ENCODE measurements at regions not wholly inside any gene's neighbourhood (a gene's known extent, or its start where the extent isn't known, plus 50 kb on each side); places are given as distances from the start of the nearest gene placed in this dataset.

DNA sequence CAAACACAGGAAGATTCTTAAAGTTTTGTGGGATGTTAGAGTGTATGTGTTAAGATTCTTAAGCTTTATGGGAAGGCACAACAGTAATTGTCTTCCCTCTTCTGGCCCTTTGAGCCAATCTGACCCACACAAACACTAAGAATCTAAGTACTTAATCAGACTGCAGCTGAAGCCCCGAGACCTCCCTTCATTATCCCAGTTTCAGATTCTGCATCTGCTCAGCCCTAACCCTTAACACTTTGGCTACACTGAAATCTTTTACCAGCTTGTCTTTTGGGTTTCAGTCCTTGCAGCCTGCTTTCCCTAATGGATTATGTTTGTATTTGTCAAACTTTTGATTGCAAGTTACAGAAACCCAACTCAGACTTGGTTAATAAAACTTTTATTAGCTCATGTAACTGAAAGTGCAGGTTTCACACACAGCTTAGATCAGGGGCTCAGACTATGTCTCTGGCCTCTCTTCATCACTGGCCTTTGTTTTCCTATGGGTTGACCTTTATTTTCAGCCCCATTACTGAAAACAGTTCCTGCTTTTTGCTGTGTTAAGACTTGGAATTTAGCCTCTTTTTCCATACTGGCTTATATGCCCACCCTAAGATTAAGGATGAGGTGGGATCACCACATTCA, 71.5 kb downstream of the COX7C start:
- no peaks in the 10 kb centered on the region for H3K9me3 Mint-ChIP-seq (ENCODE audit: insufficient read depth)
- no peak overlapping the region for H3K27ac Mint-ChIP-seq
- H3K79me2 ChIP-seq (ENCODE audit: control insufficient read depth, insufficient read depth, low read length): no peaks in the 10 kb centered on the region
- no peaks in the 10 kb centered on the region for H3K9me3 ChIP-seq (ENCODE audit: control extremely low read depth in 1 of 3, control insufficient read depth in 2 of 3, insufficient read depth in 1 of 3, low read length in 2 of 3)
- DNase-seq (no peak), ATAC-seq (ENCODE audit: low read depth) (no peak)
- intact Hi-C loops (cut with micrococcal nuclease): no loop called here
- H4K20me1 ChIP-seq (ENCODE audit: control insufficient read depth, insufficient read depth, low read length, poor library complexity, severe bottlenecking): no peaks in the 10 kb centered on the region
- WGBS (ENCODE audit: insufficient coverage): 88% methylated on average over 1 of the region's 1 CpG
- POLR2A ChIA-PET: no interaction called here
- CTCF ChIA-PET: interaction anchor here (1.5 to 1.6 kb wide), 2 partner anchors 10 to 14 kb away, joined by 4 to 5 read pairs; no protein-coding TSS in a partner anchor
- H3K4me3 ChIP-seq (ENCODE audit: control extremely low read depth in 1 of 5, extremely low read depth in 1 of 5, insufficient read depth in 1 of 5, low read depth in 2 of 5, low read length in 4 of 5): no peak overlapping the region
- H3K4me2 ChIP-seq (replicated peaks; ENCODE audit: low read depth, low read length, poor library complexity, severe bottlenecking): no peak overlapping the region
- no peaks in the 10 kb centered on the region for H3K36me3 ChIP-seq (replicated peaks in 1 of 2; ENCODE audit: control extremely low read depth in 1 of 2, control insufficient read depth in 1 of 2, extremely low read depth in 1 of 2, insufficient read depth in 2 of 2, low read length in 1 of 2)
- H3K27me3 Mint-ChIP-seq: no peaks in the 10 kb centered on the region
- H3K9ac ChIP-seq (ENCODE audit: low read length): no peak overlapping the region
- H2AFZ ChIP-seq (ENCODE audit: insufficient read depth, low read depth, low read length, poor library complexity, severe bottlenecking): no peak overlapping the region
- no peaks in the 10 kb centered on the region for H3K27me3 ChIP-seq (replicated peaks in 1 of 4; ENCODE audit: control extremely low read depth in 1 of 4, control insufficient read depth in 3 of 4, insufficient read depth in 4 of 4, low read length in 3 of 4)
- TF ChIP-seq EZH2 (IDR thresholded peaks at IDR 0.05; ENCODE audit: borderline replicate concordance, insufficient read depth, low read depth, low read length, poor library complexity, severe bottlenecking): no peak
- TF ChIP-seq, protein P1, sequence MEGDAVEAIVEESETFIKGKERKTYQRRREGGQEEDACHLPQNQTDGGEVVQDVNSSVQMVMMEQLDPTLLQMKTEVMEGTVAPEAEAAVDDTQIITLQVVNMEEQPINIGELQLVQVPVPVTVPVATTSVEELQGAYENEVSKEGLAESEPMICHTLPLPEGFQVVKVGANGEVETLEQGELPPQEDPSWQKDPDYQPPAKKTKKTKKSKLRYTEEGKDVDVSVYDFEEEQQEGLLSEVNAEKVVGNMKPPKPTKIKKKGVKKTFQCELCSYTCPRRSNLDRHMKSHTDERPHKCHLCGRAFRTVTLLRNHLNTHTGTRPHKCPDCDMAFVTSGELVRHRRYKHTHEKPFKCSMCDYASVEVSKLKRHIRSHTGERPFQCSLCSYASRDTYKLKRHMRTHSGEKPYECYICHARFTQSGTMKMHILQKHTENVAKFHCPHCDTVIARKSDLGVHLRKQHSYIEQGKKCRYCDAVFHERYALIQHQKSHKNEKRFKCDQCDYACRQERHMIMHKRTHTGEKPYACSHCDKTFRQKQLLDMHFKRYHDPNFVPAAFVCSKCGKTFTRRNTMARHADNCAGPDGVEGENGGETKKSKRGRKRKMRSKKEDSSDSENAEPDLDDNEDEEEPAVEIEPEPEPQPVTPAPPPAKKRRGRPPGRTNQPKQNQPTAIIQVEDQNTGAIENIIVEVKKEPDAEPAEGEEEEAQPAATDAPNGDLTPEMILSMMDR (IDR thresholded peaks at IDR 0.05): no peak
- H3K27ac ChIP-seq (ENCODE audit: low read length in 2 of 2): no peak overlapping the region
- H3K4me1 ChIP-seq (ENCODE audit: control insufficient read depth in 2 of 2, insufficient read depth in 2 of 2, low read length in 2 of 2): no peaks in the 10 kb centered on the region
- H3K4me1 Mint-ChIP-seq: no peaks in the 10 kb centered on the region
- no peak overlapping the region for H3K4me3 Mint-ChIP-seq

DNA sequence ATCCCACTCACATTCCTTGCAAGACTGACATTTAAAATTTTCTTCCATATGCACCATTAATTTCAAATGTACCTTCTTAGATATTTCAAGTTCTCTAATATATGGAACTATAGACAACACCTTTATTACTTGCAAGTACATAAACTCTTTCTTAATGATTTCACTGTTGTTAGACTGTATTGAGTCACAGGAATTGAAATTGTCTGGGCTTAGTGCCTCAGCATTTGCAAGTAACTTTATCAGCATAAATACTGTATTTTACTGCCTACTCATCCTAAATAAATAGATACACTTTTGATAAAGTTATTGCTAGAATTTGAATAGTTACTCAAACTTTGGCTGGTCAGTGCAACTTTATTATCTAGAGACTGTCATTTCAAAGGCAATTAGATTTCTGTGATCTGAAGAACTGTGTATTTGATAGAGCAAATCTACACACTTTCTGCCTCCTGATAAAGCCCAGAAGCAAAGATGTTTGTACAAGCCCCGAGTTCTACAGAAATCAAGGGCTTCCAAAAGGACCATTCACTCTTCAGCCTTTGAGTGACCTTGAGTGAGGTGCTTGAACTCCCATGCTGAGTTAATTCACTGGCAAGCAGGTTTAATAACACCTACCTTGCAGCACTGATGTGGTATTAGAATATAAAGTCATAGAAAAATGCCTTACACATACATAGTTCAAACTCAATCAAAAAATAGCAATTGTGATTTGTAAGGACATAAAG, 91.6 kb downstream of the COX7C start:
- Mint-ChIP-seq H3K4me1 (no peaks in the 10 kb centered on the region), H3K9me3 (ENCODE audit: insufficient read depth) (no peaks in the 10 kb centered on the region), H3K27ac (no peak overlapping the region), H3K4me3 (no peak overlapping the region), H3K27me3 (no peaks in the 10 kb centered on the region)
- Histone ChIP-seq H2AFZ (ENCODE audit: insufficient read depth, low read depth, low read length, poor library complexity, severe bottlenecking) (no peak overlapping the region), H4K20me1 (ENCODE audit: control insufficient read depth, insufficient read depth, low read length, poor library complexity, severe bottlenecking) (no peaks in the 10 kb centered on the region), H3K4me2 (replicated peaks; ENCODE audit: low read depth, low read length, poor library complexity, severe bottlenecking) (no peak overlapping the region), H3K79me2 (ENCODE audit: control insufficient read depth, insufficient read depth, low read length) (no peaks in the 10 kb centered on the region), H3K4me3 (ENCODE audit: control extremely low read depth in 1 of 5, extremely low read depth in 1 of 5, insufficient read depth in 1 of 5, low read depth in 2 of 5, low read length in 4 of 5) (no peak overlapping the region), H3K27me3 (replicated peaks in 1 of 4; ENCODE audit: control extremely low read depth in 1 of 4, control insufficient read depth in 3 of 4, insufficient read depth in 4 of 4, low read length in 3 of 4) (no peaks in the 10 kb centered on the region), H3K36me3 (replicated peaks in 1 of 2; ENCODE audit: control extremely low read depth in 1 of 2, control insufficient read depth in 1 of 2, extremely low read depth in 1 of 2, insufficient read depth in 2 of 2, low read length in 1 of 2) (no peaks in the 10 kb centered on the region), H3K4me1 (ENCODE audit: control insufficient read depth in 2 of 2, insufficient read depth in 2 of 2, low read length in 2 of 2) (no peaks in the 10 kb centered on the region), H3K27ac (ENCODE audit: low read length in 2 of 2) (no peak overlapping the region), H3K9me3 (ENCODE audit: control extremely low read depth in 1 of 3, control insufficient read depth in 2 of 3, insufficient read depth in 1 of 3, low read length in 2 of 3) (no peaks in the 10 kb centered on the region), H3K9ac (ENCODE audit: low read length) (no peak overlapping the region)
- DNase-seq: no peak
- ChIA-PET CTCF (no interaction called here), POLR2A (no interaction called here)
- intact Hi-C loops (cut with micrococcal nuclease): no loop called here
- TF ChIP-seq, protein P1 (IDR thresholded peaks at IDR 0.05): no peak
- TF ChIP-seq EZH2 (IDR thresholded peaks at IDR 0.05; ENCODE audit: borderline replicate concordance, insufficient read depth, low read depth, low read length, poor library complexity, severe bottlenecking): no peak
- ATAC-seq (ENCODE audit: low read depth): no peak
- WGBS (ENCODE audit: insufficient coverage): 100% methylated on average over 1 of the region's 1 CpG

Data from B cell (primary cell).